ENCODE measurements at regions not wholly inside any gene's neighbourhood (a gene's known extent, or its start where the extent isn't known, plus 50 kb on each side); places are given as distances from the start of the nearest gene placed in this dataset.

DNA sequence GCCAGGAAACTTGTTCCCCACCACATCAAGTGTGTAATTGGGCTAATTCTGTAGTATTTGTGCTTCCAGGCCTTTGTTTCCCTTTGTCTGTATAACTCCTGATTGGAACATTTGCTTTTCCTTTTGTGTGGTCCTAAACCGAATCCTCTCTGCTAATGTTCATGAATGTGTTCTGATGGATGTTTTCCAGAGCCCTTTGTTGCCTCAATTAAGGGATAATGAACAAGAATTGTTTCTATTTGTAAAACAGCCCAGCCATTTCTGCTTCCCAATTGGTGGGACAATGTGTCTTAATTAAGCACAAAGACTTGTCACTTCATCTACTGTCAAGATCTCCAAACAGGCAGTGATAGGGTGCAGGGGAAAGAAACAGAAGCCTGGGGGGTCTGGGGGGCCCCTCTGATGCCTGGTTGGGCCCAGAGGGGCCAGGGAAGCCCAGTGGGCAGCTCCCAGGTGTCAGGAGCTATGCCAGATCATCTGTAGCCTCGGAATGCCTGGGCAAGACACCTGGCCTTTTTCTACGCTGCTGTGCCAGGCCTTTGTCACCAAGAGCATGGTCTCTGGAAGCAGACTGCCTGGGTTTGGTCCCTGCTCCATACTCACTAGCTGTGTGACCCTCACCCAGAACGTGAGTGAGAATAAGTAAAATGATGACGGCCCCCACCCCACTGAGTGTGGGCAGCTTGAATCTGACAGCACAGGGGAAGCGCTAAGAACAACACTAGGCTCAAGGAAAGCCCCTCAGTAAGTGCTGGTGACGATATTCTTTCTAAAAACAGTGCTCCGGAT lies 116.6 kb upstream of the PRR20G start:
- Histone ChIP-seq H3K9me2 (ENCODE audit: insufficient read depth, low read length) (no peaks in the 10 kb centered on the region), H3K79me2 (replicated peaks; ENCODE audit: insufficient read depth, low read length) (no peaks in the 10 kb centered on the region), H4K20me1 (ENCODE audit: insufficient read depth) (no peaks in the 10 kb centered on the region), H2AFZ (ENCODE audit: low read depth, low read length) (no peak overlapping the region), H3K36me3 (ENCODE audit: insufficient read depth, low read length) (no peaks in the 10 kb centered on the region), H3K9ac (ENCODE audit: low read length) (no peak overlapping the region), H3K4me3 (ENCODE audit: low read length) (no peak overlapping the region), H3K27me3 (ENCODE audit: insufficient read depth, low read depth, low read length) (no peaks in the 10 kb centered on the region), H3K4me2 (ENCODE audit: low read length) (no peak overlapping the region), H3K9me3 (ENCODE audit: low read length) (no peaks in the 10 kb centered on the region), H3K27ac (ENCODE audit: low read length) (no peak overlapping the region), H3F3A (ENCODE audit: insufficient read depth, low read length, poor library complexity, severe bottlenecking) (no peaks in the 10 kb centered on the region)
- TF ChIP-seq EZH2 (IDR thresholded peaks at IDR 0.05; ENCODE audit: borderline replicate concordance, insufficient read depth, low read length, poor library complexity, severe bottlenecking) (no peak), RAD21 (conservative IDR thresholded peaks at IDR 0.05) (no peak), SMC3 (conservative IDR thresholded peaks at IDR 0.05; ENCODE audit: poor library complexity) (no peak), TAF1 (IDR thresholded peaks at IDR 0.05; ENCODE audit: low read depth) (no peak)
- TF ChIP-seq, protein P1, sequence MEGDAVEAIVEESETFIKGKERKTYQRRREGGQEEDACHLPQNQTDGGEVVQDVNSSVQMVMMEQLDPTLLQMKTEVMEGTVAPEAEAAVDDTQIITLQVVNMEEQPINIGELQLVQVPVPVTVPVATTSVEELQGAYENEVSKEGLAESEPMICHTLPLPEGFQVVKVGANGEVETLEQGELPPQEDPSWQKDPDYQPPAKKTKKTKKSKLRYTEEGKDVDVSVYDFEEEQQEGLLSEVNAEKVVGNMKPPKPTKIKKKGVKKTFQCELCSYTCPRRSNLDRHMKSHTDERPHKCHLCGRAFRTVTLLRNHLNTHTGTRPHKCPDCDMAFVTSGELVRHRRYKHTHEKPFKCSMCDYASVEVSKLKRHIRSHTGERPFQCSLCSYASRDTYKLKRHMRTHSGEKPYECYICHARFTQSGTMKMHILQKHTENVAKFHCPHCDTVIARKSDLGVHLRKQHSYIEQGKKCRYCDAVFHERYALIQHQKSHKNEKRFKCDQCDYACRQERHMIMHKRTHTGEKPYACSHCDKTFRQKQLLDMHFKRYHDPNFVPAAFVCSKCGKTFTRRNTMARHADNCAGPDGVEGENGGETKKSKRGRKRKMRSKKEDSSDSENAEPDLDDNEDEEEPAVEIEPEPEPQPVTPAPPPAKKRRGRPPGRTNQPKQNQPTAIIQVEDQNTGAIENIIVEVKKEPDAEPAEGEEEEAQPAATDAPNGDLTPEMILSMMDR (IDR thresholded peaks at IDR 0.05; ENCODE audit: poor library complexity, severe bottlenecking) = no peak

DNA sequence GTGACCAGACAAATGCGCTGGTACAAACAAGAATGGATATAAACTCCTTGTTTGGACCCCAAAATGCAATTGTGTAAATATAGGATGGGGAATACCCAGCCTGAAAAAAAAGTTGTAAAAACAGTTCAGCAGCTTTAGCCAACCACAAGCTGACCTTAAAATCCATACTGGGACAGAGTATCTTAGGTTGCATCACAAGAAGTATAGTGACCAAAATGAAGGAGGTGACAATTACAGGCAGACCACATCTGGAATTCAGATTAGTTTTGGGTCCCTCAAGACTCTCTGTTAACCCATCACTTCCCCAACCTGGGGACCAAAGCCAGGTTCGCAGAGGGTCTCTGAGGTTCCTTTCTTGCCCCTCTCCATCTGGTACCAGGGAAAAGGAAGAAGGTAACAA lies 115.9 kb upstream of the PRR20G start:
- Histone ChIP-seq H3K27ac (ENCODE audit: low read length) (no peak overlapping the region), H3K4me3 (ENCODE audit: low read length) (no peak overlapping the region), H3K36me3 (ENCODE audit: insufficient read depth, low read length) (no peaks in the 10 kb centered on the region), H3F3A (ENCODE audit: insufficient read depth, low read length, poor library complexity, severe bottlenecking) (no peaks in the 10 kb centered on the region), H2AFZ (ENCODE audit: low read depth, low read length) (no peak overlapping the region), H3K27me3 (ENCODE audit: insufficient read depth, low read depth, low read length) (no peaks in the 10 kb centered on the region), H3K9me3 (ENCODE audit: low read length) (no peaks in the 10 kb centered on the region), H4K20me1 (ENCODE audit: insufficient read depth) (no peaks in the 10 kb centered on the region), H3K79me2 (replicated peaks; ENCODE audit: insufficient read depth, low read length) (no peaks in the 10 kb centered on the region), H3K9ac (ENCODE audit: low read length) (no peak overlapping the region), H3K4me2 (ENCODE audit: low read length) (no peak overlapping the region), H3K9me2 (ENCODE audit: insufficient read depth, low read length) (no peaks in the 10 kb centered on the region)
- TF ChIP-seq MXI1 (conservative IDR thresholded peaks at IDR 0.05; ENCODE audit: poor library complexity, severe bottlenecking) (no peak), POLR2AphosphoS5 (IDR thresholded peaks at IDR 0.05) (no peak), EP300 (conservative IDR thresholded peaks at IDR 0.05; ENCODE audit: poor library complexity, severe bottlenecking) (no peak), RAD21 (conservative IDR thresholded peaks at IDR 0.05) (no peak), SMC3 (conservative IDR thresholded peaks at IDR 0.05; ENCODE audit: poor library complexity) (no peak), TAF1 (IDR thresholded peaks at IDR 0.05; ENCODE audit: low read depth) (no peak), EZH2 (IDR thresholded peaks at IDR 0.05; ENCODE audit: borderline replicate concordance, insufficient read depth, low read length, poor library complexity, severe bottlenecking) (no peak)
- TF ChIP-seq, protein P2, sequence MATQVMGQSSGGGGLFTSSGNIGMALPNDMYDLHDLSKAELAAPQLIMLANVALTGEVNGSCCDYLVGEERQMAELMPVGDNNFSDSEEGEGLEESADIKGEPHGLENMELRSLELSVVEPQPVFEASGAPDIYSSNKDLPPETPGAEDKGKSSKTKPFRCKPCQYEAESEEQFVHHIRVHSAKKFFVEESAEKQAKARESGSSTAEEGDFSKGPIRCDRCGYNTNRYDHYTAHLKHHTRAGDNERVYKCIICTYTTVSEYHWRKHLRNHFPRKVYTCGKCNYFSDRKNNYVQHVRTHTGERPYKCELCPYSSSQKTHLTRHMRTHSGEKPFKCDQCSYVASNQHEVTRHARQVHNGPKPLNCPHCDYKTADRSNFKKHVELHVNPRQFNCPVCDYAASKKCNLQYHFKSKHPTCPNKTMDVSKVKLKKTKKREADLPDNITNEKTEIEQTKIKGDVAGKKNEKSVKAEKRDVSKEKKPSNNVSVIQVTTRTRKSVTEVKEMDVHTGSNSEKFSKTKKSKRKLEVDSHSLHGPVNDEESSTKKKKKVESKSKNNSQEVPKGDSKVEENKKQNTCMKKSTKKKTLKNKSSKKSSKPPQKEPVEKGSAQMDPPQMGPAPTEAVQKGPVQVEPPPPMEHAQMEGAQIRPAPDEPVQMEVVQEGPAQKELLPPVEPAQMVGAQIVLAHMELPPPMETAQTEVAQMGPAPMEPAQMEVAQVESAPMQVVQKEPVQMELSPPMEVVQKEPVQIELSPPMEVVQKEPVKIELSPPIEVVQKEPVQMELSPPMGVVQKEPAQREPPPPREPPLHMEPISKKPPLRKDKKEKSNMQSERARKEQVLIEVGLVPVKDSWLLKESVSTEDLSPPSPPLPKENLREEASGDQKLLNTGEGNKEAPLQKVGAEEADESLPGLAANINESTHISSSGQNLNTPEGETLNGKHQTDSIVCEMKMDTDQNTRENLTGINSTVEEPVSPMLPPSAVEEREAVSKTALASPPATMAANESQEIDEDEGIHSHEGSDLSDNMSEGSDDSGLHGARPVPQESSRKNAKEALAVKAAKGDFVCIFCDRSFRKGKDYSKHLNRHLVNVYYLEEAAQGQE (IDR thresholded peaks at IDR 0.05; ENCODE audit: borderline replicate concordance) = no peak
- TF ChIP-seq, protein P1 (IDR thresholded peaks at IDR 0.05; ENCODE audit: poor library complexity, severe bottlenecking) = no peak

Data from neural cell (in vitro differentiated cells).